Activated CD4-positive, alpha-beta T cell treated with anti-CD3 and anti-CD28 coated beads, Interleukin-2, amount 10 ng/mL, durations not matched to agents 7 days and 5 days (primary cell): ENCODE measurements at regions not wholly inside any gene's neighbourhood (a gene's known extent, or its start where the extent isn't known, plus 50 kb on each side); places are given as distances from the start of the nearest gene placed in this dataset.
"Not testable (repeated sequence)": the region's sequence is repeated elsewhere in the genome, so short reads cannot be mapped to it uniquely, and the experiment has no call there.

Experiments used
- CTCF ChIA-PET: fragments of 350-600 bp; sonication (Branson Sonifier 250); formaldehyde crosslinking; loops from one replicate; lab custom pipeline; 2021; ENCODE audit warnings: antibody characterized with exemption; lab: Charles Lee
- POLR2A ChIA-PET: fragments of 350-600 bp; sonication (Branson Sonifier 250); formaldehyde crosslinking; loops from one replicate; lab custom pipeline; 2021; ENCODE audit warnings: antibody characterized with exemption; lab: Charles Lee
- DNase-seq: peaks from one replicate; pipeline ENCODE4 v3.0.0-alpha.2; 2020
- H3K27ac Mint-ChIP-seq: one replicate; pipeline ENCODE4 v1.8.0; 2021; ENCODE audit warnings: mild to moderate bottlenecking, moderate library complexity, mixed read lengths
- H3K27me3 Mint-ChIP-seq: one replicate; pipeline ENCODE4 v1.8.0; 2021; ENCODE audit warnings: mixed read lengths
- H3K36me3 Mint-ChIP-seq: one replicate; pipeline ENCODE4 v1.8.0; 2021; ENCODE audit warnings: low read depth, mixed read lengths
- H3K4me1 Mint-ChIP-seq: one replicate; pipeline ENCODE4 v1.8.0; 2021; ENCODE audit warnings: mixed read lengths
- H3K4me3 Mint-ChIP-seq: one replicate; pipeline ENCODE4 v1.8.0; 2021; ENCODE audit warnings: mild to moderate bottlenecking, moderate library complexity, mixed read lengths
- H3K9me3 Mint-ChIP-seq: one replicate; pipeline ENCODE4 v1.8.0; 2021; ENCODE audit warnings: mixed read lengths

DNA sequence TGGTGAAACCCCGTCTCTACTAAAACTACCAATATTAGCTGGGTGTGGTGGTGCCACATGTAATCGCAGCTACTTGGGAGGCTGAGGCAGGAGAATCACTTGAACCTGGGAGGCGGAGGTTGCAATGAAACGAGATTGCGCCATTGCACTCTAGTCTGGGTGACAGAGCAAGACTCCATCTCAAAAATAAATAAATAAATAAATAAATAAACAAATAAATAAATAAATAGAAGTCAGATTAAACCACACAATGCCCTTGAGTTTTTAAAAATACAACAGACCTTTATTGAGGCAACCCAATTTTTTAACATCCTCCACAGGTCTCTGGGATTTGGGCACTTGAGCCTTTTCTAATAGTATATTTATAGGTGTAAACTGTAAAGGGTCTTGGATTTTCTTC is 167.3 kb downstream of the SEC23IP start:
- H3K4me3 Mint-ChIP-seq, CTCF ChIA-PET, H3K36me3 Mint-ChIP-seq, H3K9me3 Mint-ChIP-seq, H3K27ac Mint-ChIP-seq, POLR2A ChIA-PET, H3K4me1 Mint-ChIP-seq, DNase-seq: not testable (repeated sequence)
- H3K27me3 Mint-ChIP-seq, result peaks cover 14% of the 10 kb centered on the region

- no peaks in the 10 kb centered on the region for H3K4me1 Mint-ChIP-seq
- ChIA-PET POLR2A (no interaction called here), CTCF (no interaction called here)
- H3K9me3 Mint-ChIP-seq, result no peaks in the 10 kb centered on the region
- no peak overlapping the region for H3K4me3 Mint-ChIP-seq
- no peak for DNase-seq
- no peak overlapping the region for H3K27ac Mint-ChIP-seq
- H3K27me3 Mint-ChIP-seq, result peaks cover 7% of the 10 kb centered on the region
- H3K36me3 Mint-ChIP-seq, result no peaks in the 10 kb centered on the region
These were observed 174.9 kb downstream of the SEC23IP start for GRCh38 chr10:120067427-120067826.

DNA sequence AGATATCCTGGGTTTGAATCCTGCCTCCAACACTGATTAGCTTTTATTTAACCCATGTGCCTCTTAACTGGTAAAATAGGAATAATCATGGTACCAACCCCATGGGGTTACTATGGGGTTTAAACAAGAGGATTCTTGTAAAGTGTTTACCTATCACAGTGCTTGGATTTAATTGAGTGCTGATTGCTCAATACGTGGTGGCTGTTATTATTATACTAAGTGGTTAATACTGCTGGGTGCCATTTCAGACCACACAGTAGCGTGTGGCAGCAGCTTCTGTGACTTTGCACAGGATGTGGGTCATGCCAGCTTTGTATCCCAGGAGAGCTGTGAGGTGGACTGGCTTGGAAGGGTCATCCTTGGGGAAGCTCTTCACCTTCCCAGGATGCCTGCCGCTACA is 177.2 kb downstream of the SEC23IP start:
- H3K9me3 Mint-ChIP-seq, result no peaks in the 10 kb centered on the region
- no peaks in the 10 kb centered on the region for H3K4me1 Mint-ChIP-seq
- no peak overlapping the region for H3K27ac Mint-ChIP-seq
- ChIA-PET POLR2A (no interaction called here), CTCF (no interaction called here)
- H3K4me3 Mint-ChIP-seq, result no peak overlapping the region
- no peaks in the 10 kb centered on the region for H3K36me3 Mint-ChIP-seq
- no peak for DNase-seq
- peaks cover 6% of the 10 kb centered on the region for H3K27me3 Mint-ChIP-seq

GRCh38 chr10:120075349-120075748 is 182.8 kb downstream of the SEC23IP start:
- POLR2A ChIA-PET, result no interaction called here
- Mint-ChIP-seq H3K4me1 (no peaks in the 10 kb centered on the region), H3K4me3 (no peak overlapping the region), H3K9me3 (peaks cover 2% of the 10 kb centered on the region), H3K27ac (no peak overlapping the region), H3K27me3 (peaks cover 10% of the 10 kb centered on the region), H3K36me3 (no peaks in the 10 kb centered on the region)
- no peak for DNase-seq
- CTCF ChIA-PET, result no interaction called here

- Mint-ChIP-seq H3K9me3 (peaks cover 2% of the 10 kb centered on the region), H3K27ac (no peak overlapping the region), H3K36me3 (no peaks in the 10 kb centered on the region), H3K4me3 (no peak overlapping the region), H3K4me1 (no peaks in the 10 kb centered on the region), H3K27me3 (peaks cover 12% of the 10 kb centered on the region)
- DNase-seq, result no peak
- POLR2A ChIA-PET, result no interaction called here
- CTCF ChIA-PET, result interaction anchor here (0.6 kb wide), 1 partner anchor 1109 kb away, joined by 3 read pairs; no protein-coding TSS in a partner anchor
These were observed 184.6 kb downstream of the SEC23IP start for GRCh38 chr10:120076996-120077706.

DNA sequence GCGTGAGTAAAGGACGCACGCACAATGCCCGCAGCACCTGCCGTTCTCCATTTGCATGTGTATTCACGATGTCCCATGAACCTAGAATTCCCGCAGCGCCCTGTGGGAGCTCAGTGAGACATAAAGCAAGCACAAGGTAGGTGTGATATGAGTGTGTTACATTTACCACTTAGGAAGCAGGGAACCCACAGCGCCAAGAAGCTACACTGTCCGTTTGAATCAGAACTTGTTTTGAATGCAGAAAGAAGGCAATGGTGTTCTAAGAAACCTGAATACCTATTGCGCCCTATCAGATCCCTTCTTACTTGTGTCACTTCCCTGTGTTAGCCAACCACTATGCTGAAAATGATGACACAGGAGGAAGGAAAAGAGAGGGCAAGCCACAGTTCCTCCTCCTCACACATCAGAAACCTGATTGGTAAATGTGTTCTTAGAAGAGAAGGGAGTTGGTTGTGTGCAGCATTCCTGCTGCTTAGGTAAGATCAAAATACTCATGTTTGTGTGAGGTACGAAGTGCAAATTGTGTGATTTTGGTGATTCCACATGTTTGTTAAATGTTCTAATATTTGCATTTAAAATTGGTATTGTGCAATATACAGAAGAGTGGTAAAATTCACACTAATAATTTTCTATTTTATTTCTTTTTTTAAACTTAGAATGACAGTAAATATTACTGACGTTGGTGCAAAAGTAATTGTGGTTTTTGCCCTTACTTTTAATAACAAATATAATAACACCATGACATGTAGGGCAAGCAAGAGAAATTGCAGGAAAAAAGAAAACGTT is 185.4 kb downstream of the SEC23IP start:
- H3K9me3 Mint-ChIP-seq, result peaks cover 2% of the 10 kb centered on the region
- no peak for DNase-seq
- no peaks in the 10 kb centered on the region for H3K36me3 Mint-ChIP-seq
- POLR2A ChIA-PET, result no interaction called here
- H3K4me3 Mint-ChIP-seq, result no peak overlapping the region
- CTCF ChIA-PET, result no interaction called here
- H3K27me3 Mint-ChIP-seq, result peaks cover 12% of the 10 kb centered on the region
- H3K4me1 Mint-ChIP-seq, result no peaks in the 10 kb centered on the region
- no peak overlapping the region for H3K27ac Mint-ChIP-seq

GRCh38 chr10:120085096-120085796 is 192.7 kb downstream of the SEC23IP start:
- no peaks in the 10 kb centered on the region for H3K9me3 Mint-ChIP-seq
- POLR2A ChIA-PET, result no interaction called here
- no peaks in the 10 kb centered on the region for H3K36me3 Mint-ChIP-seq
- CTCF ChIA-PET, result no interaction called here
- no peak overlapping the region for H3K4me3 Mint-ChIP-seq
- H3K4me1 Mint-ChIP-seq, result no peaks in the 10 kb centered on the region
- peaks cover 3% of the 10 kb centered on the region for H3K27me3 Mint-ChIP-seq
- no peak for DNase-seq
- H3K27ac Mint-ChIP-seq, result no peak overlapping the region

DNA sequence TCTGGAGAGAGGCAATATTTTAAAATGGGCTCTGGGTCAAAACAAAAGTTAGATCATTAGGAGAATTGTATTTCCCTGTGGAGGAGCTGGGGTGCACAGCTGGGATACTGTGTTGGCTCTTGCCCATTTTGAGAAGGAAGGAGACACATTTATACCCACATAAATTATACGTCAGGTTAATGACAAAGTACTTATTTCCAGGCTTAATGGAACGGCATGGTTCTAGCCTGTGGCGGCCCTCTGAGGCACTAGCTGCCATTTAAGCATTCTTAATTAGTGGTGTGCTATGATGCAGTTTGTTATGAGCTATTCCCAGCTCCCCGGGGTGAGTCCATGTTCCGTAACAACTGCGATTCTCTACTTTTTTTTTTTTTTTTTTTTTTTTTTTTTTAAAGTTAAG is 193.5 kb downstream of the SEC23IP start:
- no peak for DNase-seq
- no peak overlapping the region for H3K4me3 Mint-ChIP-seq
- POLR2A ChIA-PET, result no interaction called here
- H3K36me3 Mint-ChIP-seq, result no peaks in the 10 kb centered on the region
- H3K27ac Mint-ChIP-seq, result no peak overlapping the region
- CTCF ChIA-PET, result no interaction called here
- H3K27me3 Mint-ChIP-seq, result peaks cover 2% of the 10 kb centered on the region
- no peaks in the 10 kb centered on the region for H3K9me3 Mint-ChIP-seq
- no peaks in the 10 kb centered on the region for H3K4me1 Mint-ChIP-seq

DNA sequence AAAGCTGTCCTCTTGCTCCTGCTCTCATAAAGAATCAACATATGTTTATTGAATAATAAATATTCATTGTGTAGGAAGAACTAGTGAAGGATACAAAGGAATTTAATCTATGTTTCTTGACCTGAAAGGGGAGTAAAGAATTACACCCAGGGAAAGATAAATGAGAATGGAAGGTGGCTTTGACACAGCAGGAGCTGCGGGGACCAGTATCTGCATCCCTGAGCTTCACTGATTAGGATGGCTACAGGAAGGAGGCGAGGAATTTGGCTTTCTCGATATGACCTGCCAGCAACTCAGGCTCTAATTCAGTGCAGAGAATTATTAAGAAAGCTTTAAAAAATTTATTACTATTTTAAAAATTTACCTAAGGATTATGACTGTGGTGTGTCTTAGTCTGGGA is 194.6 kb downstream of the SEC23IP start:
- Mint-ChIP-seq H3K4me3 (no peak overlapping the region), H3K9me3 (no peaks in the 10 kb centered on the region), H3K27ac (no peak overlapping the region), H3K36me3 (no peaks in the 10 kb centered on the region), H3K4me1 (no peaks in the 10 kb centered on the region), H3K27me3 (no peaks in the 10 kb centered on the region)
- POLR2A ChIA-PET, result no interaction called here
- CTCF ChIA-PET, result no interaction called here
- DNase-seq, result no peak

GRCh38 chr10:120095875-120096274 is 203.3 kb downstream of the SEC23IP start:
- Mint-ChIP-seq H3K4me3 (no peak overlapping the region), H3K36me3 (no peaks in the 10 kb centered on the region), H3K4me1 (peaks cover 4% of the 10 kb centered on the region), H3K27ac (no peak overlapping the region), H3K27me3 (peaks cover 3% of the 10 kb centered on the region), H3K9me3 (no peaks in the 10 kb centered on the region)
- DNase-seq, result no peak
- CTCF ChIA-PET, result no interaction called here
- POLR2A ChIA-PET, result no interaction called here

GRCh38 chr10:120097766-120098165 is 205.2 kb downstream of the SEC23IP start:
- CTCF ChIA-PET, result no interaction called here
- H3K36me3 Mint-ChIP-seq, result no peaks in the 10 kb centered on the region
- H3K4me3 Mint-ChIP-seq, result no peak overlapping the region
- POLR2A ChIA-PET, result no interaction called here
- H3K27me3 Mint-ChIP-seq, result peaks cover 6% of the 10 kb centered on the region
- H3K4me1 Mint-ChIP-seq, result peaks cover 4% of the 10 kb centered on the region
- H3K27ac Mint-ChIP-seq, result no peak overlapping the region
- DNase-seq, result no peak
- no peaks in the 10 kb centered on the region for H3K9me3 Mint-ChIP-seq

- POLR2A ChIA-PET, result no interaction called here
- CTCF ChIA-PET, result no interaction called here
- DNase-seq, result no peak
- Mint-ChIP-seq H3K36me3 (no peaks in the 10 kb centered on the region), H3K4me3 (no peak overlapping the region), H3K27me3 (peaks cover 6% of the 10 kb centered on the region), H3K9me3 (no peaks in the 10 kb centered on the region), H3K27ac (no peak overlapping the region), H3K4me1 (peaks cover 4% of the 10 kb centered on the region)
These were observed 205.9 kb downstream of the SEC23IP start for GRCh38 chr10:120098232-120098930.
